ENCODE measurements at regions not wholly inside any gene's neighbourhood (a gene's known extent, or its start where the extent isn't known, plus 50 kb on each side); places are given as distances from the start of the nearest gene placed in this dataset.

- no peak for TF ChIP-seq GATA2 (IDR thresholded peaks at IDR 0.05; ENCODE audit: low read depth, low read length)
- TF ChIP-seq GATA3 (IDR thresholded peaks at IDR 0.05; ENCODE audit: low read depth, low read length), result no peak
Observed at GRCh38 chr9:90447773-90448172, 194.9 kb downstream of the DIRAS2 start.

DNA sequence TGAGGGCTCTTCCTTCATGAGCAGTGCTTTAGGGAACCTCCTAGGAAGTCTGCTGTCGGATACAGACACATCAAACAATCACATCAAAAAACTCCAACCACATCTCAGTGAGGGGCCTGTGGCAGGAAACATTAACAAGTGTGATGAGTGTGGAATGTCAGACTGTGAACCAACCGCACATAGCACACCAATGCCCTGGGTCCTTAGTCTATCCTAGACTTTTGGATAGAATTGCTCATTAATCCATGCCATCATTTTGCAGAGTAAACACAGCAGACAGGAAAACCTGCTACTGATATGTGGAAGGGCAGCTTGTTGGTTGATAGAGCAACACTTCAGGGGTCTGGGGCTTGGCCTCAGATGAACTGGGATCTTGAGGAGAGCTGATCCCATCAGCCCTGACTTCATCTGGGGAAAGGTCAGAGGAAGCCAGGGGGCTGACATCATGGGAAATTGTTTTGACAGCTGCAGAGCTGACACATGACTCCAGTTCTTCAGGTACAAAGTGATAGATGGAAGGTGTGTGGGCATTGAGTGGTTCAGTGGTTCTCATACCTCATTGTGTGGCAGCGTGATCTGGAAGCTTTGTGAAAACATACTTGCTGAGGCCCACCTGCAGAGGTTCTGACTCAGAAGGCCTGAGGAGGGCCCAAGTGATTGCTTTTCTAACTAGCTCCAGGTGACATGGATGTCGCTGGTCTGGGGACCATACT, 193.3 kb downstream of the DIRAS2 start:
- TF ChIP-seq GATA3 (IDR thresholded peaks at IDR 0.05; ENCODE audit: low read depth, low read length), result no peak
- no peak for TF ChIP-seq GATA2 (IDR thresholded peaks at IDR 0.05; ENCODE audit: low read depth, low read length)

DNA sequence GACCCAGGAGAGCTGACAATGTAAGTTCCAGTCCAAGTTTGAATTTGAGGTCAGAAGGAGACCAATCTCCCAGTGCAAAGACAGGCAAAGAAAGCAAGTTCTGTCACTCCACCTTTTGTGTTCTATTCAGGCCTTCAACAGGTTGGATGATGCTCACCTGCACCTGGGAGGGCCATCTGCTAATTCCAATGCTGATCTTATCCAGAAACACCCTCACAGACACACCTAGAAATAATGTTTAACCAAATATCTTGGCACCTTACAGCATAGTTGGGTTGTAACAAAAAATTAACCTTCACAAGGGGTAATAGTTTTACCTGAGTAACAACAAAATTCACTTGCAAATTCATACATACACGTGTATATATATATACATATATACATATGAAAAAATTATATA, 190.8 kb downstream of the DIRAS2 start:
- TF ChIP-seq GATA3 (IDR thresholded peaks at IDR 0.05; ENCODE audit: low read depth, low read length) (no peak), GATA2 (IDR thresholded peaks at IDR 0.05; ENCODE audit: low read depth, low read length) (no peak)

DNA sequence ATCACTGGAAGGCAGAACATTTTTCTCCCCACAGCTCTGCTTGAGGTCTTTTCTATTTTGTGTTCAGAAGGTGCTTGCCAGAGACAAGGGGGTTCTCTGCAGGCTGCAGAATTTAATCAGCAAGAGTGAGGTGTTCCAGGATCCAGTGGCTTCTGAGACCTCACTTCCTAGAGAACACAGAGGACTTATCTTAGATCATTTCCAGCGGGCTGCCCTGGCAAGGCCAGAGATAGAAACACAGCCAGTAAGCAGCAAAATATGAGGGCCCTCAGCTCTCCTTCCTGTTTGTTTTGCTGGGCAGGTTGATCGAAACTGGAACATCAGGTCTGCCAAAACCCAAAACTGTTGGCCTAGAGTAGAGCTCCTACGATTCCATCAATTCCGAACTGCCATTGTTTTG, 187.3 kb downstream of the DIRAS2 start:
- no peak for TF ChIP-seq GATA3 (IDR thresholded peaks at IDR 0.05; ENCODE audit: low read depth, low read length)
- TF ChIP-seq GATA2 (IDR thresholded peaks at IDR 0.05; ENCODE audit: low read depth, low read length), result no peak

DNA sequence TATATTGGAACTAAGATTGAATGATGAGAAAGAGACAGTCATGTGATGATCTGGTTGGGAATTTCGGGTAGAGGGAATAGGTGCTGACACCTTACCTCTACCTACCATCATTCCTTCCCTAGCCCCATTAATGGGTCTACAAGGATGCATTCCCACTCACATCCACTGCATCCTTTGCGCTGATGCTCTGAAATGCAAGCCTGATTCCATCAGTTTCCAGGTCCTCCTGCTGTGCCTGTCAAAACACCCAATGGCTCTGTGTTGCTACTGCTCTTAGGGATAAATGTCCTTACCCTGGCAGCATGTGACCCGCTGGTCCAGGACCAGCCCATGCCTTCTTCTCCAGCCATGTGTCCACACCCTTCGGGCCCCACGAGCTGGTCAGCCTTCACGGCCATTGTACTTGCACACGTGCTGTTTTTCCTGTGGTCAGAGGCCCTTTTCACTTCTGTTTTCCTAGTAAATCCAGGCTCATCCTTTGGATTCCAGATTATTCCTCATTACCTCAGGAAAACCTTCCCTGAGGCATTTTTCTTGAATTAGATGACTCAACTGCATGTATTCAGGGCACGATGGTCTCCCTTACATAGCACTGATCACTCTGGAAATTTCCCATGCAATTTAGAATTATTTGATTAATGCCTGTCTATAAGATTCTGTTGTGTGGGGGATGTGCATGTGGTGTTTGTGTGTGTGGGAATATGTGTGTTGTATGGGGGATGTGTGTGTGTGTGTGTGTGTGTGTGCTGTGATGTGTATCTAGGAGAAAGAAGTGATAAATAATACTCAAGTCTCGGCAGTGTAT, 185.0 kb downstream of the DIRAS2 start:
- TF ChIP-seq GATA3 (IDR thresholded peaks at IDR 0.05; ENCODE audit: low read depth, low read length) (no peak), GATA2 (IDR thresholded peaks at IDR 0.05; ENCODE audit: low read depth, low read length) (no peak)

DNA sequence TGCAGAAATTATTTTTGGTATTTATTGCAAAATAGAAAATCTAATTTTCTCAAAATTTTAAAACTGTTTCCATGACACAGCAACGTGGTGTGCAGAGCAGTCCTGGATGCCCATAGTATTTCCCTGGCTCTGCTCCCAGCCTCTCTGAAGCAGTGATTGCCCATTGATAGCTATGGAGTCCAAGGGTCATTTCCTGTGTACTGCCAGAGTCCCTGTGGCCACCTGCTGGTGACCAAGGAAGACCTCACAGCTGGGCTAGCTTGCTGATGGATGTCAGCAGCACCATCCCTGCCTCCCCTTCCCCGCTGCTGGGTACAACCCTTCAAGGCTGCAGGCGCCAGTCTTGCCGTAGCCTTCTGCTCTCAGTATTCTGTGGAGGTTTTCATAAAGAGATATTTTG, 184.1 kb downstream of the DIRAS2 start:
- TF ChIP-seq GATA2 (IDR thresholded peaks at IDR 0.05; ENCODE audit: low read depth, low read length), result no peak

GRCh38 chr9:90459321-90459720, 183.3 kb downstream of the DIRAS2 start:
- TF ChIP-seq GATA2 (IDR thresholded peaks at IDR 0.05; ENCODE audit: low read depth, low read length) (no peak), GATA3 (IDR thresholded peaks at IDR 0.05; ENCODE audit: low read depth, low read length) (no peak)

DNA sequence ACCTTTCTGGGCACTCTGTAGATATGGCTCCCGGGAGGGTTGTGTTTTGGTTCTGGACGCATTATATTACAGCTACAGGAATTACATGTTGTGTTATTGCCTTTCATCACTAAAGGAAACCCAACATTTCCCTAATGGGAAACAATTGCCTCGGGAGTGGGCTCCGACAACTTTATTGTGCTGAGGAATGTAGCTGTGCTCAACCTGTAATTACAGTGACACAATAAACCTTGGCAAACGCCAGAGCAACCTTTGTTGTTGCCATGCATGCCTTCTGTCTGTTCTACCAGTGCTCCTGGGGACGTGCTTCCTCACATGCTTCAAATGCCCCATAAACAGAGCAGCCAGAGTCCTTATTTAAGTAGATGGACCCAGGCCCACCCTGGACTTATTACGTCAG, 182.4 kb downstream of the DIRAS2 start:
- TF ChIP-seq GATA2 (IDR thresholded peaks at IDR 0.05; ENCODE audit: low read depth, low read length), result no peak
- no peak for TF ChIP-seq GATA3 (IDR thresholded peaks at IDR 0.05; ENCODE audit: low read depth, low read length)

DNA sequence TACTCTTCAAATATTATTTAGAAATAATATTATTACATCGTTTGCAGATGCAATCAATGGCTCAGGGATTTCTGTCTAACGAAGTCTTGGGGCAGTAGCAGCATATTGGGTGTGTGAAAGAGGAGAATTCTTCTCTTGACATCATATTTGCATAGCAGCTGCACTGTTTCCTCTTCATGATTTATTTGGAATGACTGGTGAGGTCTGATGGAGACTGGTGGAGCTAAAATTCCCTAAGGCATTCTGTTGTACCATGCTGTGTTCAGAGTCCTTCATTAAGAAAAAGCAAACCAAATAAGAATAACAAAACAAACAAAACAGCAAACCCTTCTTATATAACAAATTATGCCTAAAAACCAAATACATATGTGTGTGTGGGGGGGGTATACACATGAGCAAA, 177.6 kb downstream of the DIRAS2 start:
- TF ChIP-seq GATA3 (IDR thresholded peaks at IDR 0.05; ENCODE audit: low read depth, low read length) (no peak), GATA2 (IDR thresholded peaks at IDR 0.05; ENCODE audit: low read depth, low read length) (no peak)

- TF ChIP-seq GATA3 (IDR thresholded peaks at IDR 0.05; ENCODE audit: low read depth, low read length), result no peak
- TF ChIP-seq GATA2 (IDR thresholded peaks at IDR 0.05; ENCODE audit: low read depth, low read length), result no peak
Observed at GRCh38 chr9:90466441-90466840, 176.2 kb downstream of the DIRAS2 start.

- TF ChIP-seq GATA3 (IDR thresholded peaks at IDR 0.05; ENCODE audit: low read depth, low read length) (no peak), GATA2 (IDR thresholded peaks at IDR 0.05; ENCODE audit: low read depth, low read length) (no peak)
Observed at GRCh38 chr9:90469435-90469834, 173.2 kb downstream of the DIRAS2 start.

DNA sequence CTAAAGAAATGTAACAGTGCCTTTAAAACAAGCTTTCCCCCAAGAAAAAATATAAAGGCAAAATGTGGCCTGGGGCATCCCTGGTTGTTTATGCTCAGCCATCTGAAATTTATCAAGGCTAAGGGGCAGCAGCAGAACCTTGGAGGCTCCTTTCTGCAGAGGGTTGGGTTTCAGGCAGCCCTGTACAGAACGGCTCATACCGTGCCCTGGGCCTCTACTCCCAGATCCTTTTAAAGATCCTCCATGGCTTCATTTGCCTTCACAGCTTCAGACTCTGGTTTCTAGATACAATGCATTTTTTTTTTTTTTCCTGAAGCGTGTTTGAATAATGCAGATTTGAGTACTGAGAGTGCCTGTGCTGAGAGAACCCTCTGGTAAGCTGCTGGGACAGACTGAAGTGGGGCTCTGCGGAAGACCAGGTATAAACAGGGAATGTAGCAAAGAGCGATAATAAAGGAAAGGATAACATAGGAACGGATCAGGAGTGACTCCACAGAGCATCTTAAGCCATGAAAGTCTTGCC, 172.7 kb downstream of the DIRAS2 start:
- TF ChIP-seq GATA2 (IDR thresholded peaks at IDR 0.05; ENCODE audit: low read depth, low read length), result no peak
- TF ChIP-seq GATA3 (IDR thresholded peaks at IDR 0.05; ENCODE audit: low read depth, low read length), result no peak

GRCh38 chr9:90476058-90476457, 166.6 kb downstream of the DIRAS2 start:
- TF ChIP-seq GATA3 (IDR thresholded peaks at IDR 0.05; ENCODE audit: low read depth, low read length) (no peak), GATA2 (IDR thresholded peaks at IDR 0.05; ENCODE audit: low read depth, low read length) (no peak)

DNA sequence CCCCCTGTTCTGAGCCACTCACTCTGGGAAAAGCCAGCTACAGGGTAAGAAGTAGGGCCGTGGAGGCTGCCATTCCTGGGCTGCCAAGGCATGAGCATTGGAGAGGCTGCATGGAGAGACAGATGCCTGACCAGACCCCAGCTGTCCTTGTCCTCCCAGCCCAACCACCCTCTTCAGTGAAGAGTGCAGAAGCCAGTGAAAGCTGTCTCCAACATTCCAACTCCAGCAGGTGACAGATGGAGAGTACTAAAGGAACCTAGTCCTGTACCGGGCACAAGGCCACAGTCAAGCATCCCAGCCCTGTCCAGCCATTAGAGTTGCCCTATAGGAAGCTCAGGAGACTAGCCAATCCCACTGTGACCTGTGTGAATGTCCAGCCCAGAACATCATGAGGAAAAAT, 165.1 kb downstream of the DIRAS2 start:
- TF ChIP-seq GATA2 (IDR thresholded peaks at IDR 0.05; ENCODE audit: low read depth, low read length) (no peak), GATA3 (IDR thresholded peaks at IDR 0.05; ENCODE audit: low read depth, low read length) (no peak)

- TF ChIP-seq GATA3 (IDR thresholded peaks at IDR 0.05; ENCODE audit: low read depth, low read length), result no peak
- no peak for TF ChIP-seq GATA2 (IDR thresholded peaks at IDR 0.05; ENCODE audit: low read depth, low read length)
Observed at GRCh38 chr9:90478821-90479220, 163.8 kb downstream of the DIRAS2 start.

All from SH-SY5Y (cell line).